ENCODE measurements at regions not wholly inside any gene's neighbourhood (a gene's known extent, or its start where the extent isn't known, plus 50 kb on each side); places are given as distances from the start of the nearest gene placed in this dataset.

DNA sequence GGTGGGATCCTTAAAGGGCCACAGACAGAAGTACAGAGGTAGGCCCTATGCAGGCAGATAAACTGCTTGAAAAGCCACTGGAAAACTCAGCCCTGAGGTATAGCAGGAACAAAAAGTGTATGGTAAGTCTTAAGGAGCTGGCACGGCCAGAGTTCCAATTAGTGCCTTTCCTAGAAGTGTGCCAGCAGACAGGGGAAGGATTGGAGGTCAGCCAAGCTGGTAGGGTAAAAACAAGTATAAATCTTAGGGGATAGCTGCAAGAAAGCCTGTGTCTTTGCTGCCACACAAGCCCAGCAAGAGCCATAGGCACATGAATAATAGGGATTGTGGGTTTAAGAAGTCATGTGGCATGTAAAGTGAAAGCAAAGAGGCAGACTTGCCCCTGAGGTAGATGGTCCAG is 582.5 kb downstream of the PLOD2 start:
- Histone ChIP-seq H3K27ac (ENCODE audit: control insufficient read depth, insufficient read depth, low read length) (no peak overlapping the region), H3K4me3 (ENCODE audit: control insufficient read depth in 2 of 3, extremely low read depth in 1 of 3, insufficient read depth in 2 of 3, low read depth in 1 of 3, low read length in 3 of 3) (no peak overlapping the region), H3K9me3 (ENCODE audit: control insufficient read depth, low read depth, low read length) (no peaks in the 10 kb centered on the region), H3K9me1 (ENCODE audit: control insufficient read depth, extremely low read depth, insufficient read depth, low read length) (no peaks in the 10 kb centered on the region), H4K20me1 (ENCODE audit: control insufficient read depth, extremely low read depth, insufficient read depth, low read length) (no peaks in the 10 kb centered on the region), H3K9ac (ENCODE audit: control insufficient read depth, extremely low read depth, insufficient read depth, low read length) (no peak overlapping the region), H3K36me3 (ENCODE audit: control insufficient read depth in 2 of 2, extremely low read depth in 1 of 2, insufficient read depth in 2 of 2, low read length in 2 of 2) (no peaks in the 10 kb centered on the region), H2AFZ (ENCODE audit: control insufficient read depth, low read length) (no peak overlapping the region), H3K27me3 (ENCODE audit: control insufficient read depth, extremely low read depth, insufficient read depth, low read length) (no peaks in the 10 kb centered on the region), H3K79me2 (ENCODE audit: control insufficient read depth, insufficient read depth, low read length) (no peaks in the 10 kb centered on the region), H3K4me2 (ENCODE audit: control insufficient read depth, extremely low read depth, insufficient read depth, low read depth, low read length) (no peak overlapping the region), H3K4me1 (ENCODE audit: control insufficient read depth, extremely low read depth, insufficient read depth, low read length) (no peaks in the 10 kb centered on the region)
- TF ChIP-seq, protein P1, sequence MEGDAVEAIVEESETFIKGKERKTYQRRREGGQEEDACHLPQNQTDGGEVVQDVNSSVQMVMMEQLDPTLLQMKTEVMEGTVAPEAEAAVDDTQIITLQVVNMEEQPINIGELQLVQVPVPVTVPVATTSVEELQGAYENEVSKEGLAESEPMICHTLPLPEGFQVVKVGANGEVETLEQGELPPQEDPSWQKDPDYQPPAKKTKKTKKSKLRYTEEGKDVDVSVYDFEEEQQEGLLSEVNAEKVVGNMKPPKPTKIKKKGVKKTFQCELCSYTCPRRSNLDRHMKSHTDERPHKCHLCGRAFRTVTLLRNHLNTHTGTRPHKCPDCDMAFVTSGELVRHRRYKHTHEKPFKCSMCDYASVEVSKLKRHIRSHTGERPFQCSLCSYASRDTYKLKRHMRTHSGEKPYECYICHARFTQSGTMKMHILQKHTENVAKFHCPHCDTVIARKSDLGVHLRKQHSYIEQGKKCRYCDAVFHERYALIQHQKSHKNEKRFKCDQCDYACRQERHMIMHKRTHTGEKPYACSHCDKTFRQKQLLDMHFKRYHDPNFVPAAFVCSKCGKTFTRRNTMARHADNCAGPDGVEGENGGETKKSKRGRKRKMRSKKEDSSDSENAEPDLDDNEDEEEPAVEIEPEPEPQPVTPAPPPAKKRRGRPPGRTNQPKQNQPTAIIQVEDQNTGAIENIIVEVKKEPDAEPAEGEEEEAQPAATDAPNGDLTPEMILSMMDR (optimal IDR thresholded peaks at IDR 0.05 in 1 of 3, IDR thresholded peaks at IDR 0.05 in 1 of 3, conservative IDR thresholded peaks at IDR 0.05 in 1 of 3; ENCODE audit: extremely low read depth in 1 of 3, insufficient read depth in 2 of 3, low read length in 3 of 3): no peak
- no peak for TF ChIP-seq EZH2 (IDR thresholded peaks at IDR 0.05; ENCODE audit: low read length)
- no peak for FAIRE-seq
- dilution Hi-C loops (cut with MboI; ENCODE audit: extremely low pct_ligation_motif_present, low sequenced_read_pairs): no loop called here
- no peak for DNase-seq (ENCODE audit: low read depth, low spot score)

- Histone ChIP-seq H3K4me1 (ENCODE audit: control insufficient read depth, extremely low read depth, insufficient read depth, low read length) (no peaks in the 10 kb centered on the region), H3K27me3 (ENCODE audit: control insufficient read depth, extremely low read depth, insufficient read depth, low read length) (no peaks in the 10 kb centered on the region), H3K9me3 (ENCODE audit: control insufficient read depth, low read depth, low read length) (no peaks in the 10 kb centered on the region), H3K9me1 (ENCODE audit: control insufficient read depth, extremely low read depth, insufficient read depth, low read length) (no peaks in the 10 kb centered on the region), H4K20me1 (ENCODE audit: control insufficient read depth, extremely low read depth, insufficient read depth, low read length) (no peaks in the 10 kb centered on the region), H3K4me3 (ENCODE audit: control insufficient read depth in 2 of 3, extremely low read depth in 1 of 3, insufficient read depth in 2 of 3, low read depth in 1 of 3, low read length in 3 of 3) (no peak overlapping the region), H3K27ac (ENCODE audit: control insufficient read depth, insufficient read depth, low read length) (no peak overlapping the region), H3K4me2 (ENCODE audit: control insufficient read depth, extremely low read depth, insufficient read depth, low read depth, low read length) (no peak overlapping the region), H2AFZ (ENCODE audit: control insufficient read depth, low read length) (no peak overlapping the region), H3K79me2 (ENCODE audit: control insufficient read depth, insufficient read depth, low read length) (no peaks in the 10 kb centered on the region), H3K9ac (ENCODE audit: control insufficient read depth, extremely low read depth, insufficient read depth, low read length) (no peak overlapping the region), H3K36me3 (ENCODE audit: control insufficient read depth in 2 of 2, extremely low read depth in 1 of 2, insufficient read depth in 2 of 2, low read length in 2 of 2) (no peaks in the 10 kb centered on the region)
- dilution Hi-C loops (cut with MboI; ENCODE audit: extremely low pct_ligation_motif_present, low sequenced_read_pairs): no loop called here
- FAIRE-seq: no peak
- DNase-seq (ENCODE audit: low read depth, low spot score): no peak
- TF ChIP-seq EZH2 (IDR thresholded peaks at IDR 0.05; ENCODE audit: low read length): no peak
- TF ChIP-seq, protein P1 (optimal IDR thresholded peaks at IDR 0.05 in 1 of 3, IDR thresholded peaks at IDR 0.05 in 1 of 3, conservative IDR thresholded peaks at IDR 0.05 in 1 of 3; ENCODE audit: extremely low read depth in 1 of 3, insufficient read depth in 2 of 3, low read length in 3 of 3): no peak
These were observed 579.3 kb downstream of the PLOD2 start for GRCh38 chr3:145581694-145582093.
